Keratinocyte (primary cell): ENCODE measurements at regions not wholly inside any gene's neighbourhood (a gene's known extent, or its start where the extent isn't known, plus 50 kb on each side); places are given as distances from the start of the nearest gene placed in this dataset.

Source experiments
- DNase-seq: peaks from one replicate; pipeline ENCODE4 v3.0.0-alpha.2; 2011; ENCODE audit warnings: low read depth, missing footprints, low spot score
- FAIRE-seq: peaks from 2 replicates; lab custom pipeline; 2011; peaks lifted over from hg19 to GRCh38; lab: Jason Lieb, UNC
- H2AFZ ChIP-seq: 2 replicates; pipeline ENCODE4 v1.6.0; 2012; ENCODE audit warnings: low read length, control low read depth, inconsistent platforms; ENCODE audit not compliant: control insufficient read depth
- H3K27ac ChIP-seq: 2 replicates; pipeline ENCODE4 v1.5.1; 2011; ENCODE audit warnings: low read length; ENCODE audit not compliant: control insufficient read depth, insufficient read depth
- H3K27me3 ChIP-seq: 3 replicates; pipeline ENCODE4 v1.6.0; 2011; ENCODE audit warnings: low read length; ENCODE audit not compliant: control insufficient read depth, insufficient read depth; ENCODE audit errors: extremely low read depth
- H3K36me3 ChIP-seq, 2 experiments: 2 replicates in 1 of 2; 3 replicates in 1 of 2; pipeline ENCODE4 v1.5.1; 2011; ENCODE audit warnings: low read length in 2 of 2, mild to moderate bottlenecking in 1 of 2; ENCODE audit not compliant: control insufficient read depth in 2 of 2, insufficient read depth in 2 of 2; ENCODE audit errors: extremely low read depth in 1 of 2
- H3K4me1 ChIP-seq: 3 replicates; pipeline ENCODE4 v1.5.1; 2011; ENCODE audit warnings: low read length; ENCODE audit not compliant: control insufficient read depth, insufficient read depth; ENCODE audit errors: extremely low read depth
- H3K4me2 ChIP-seq: 3 replicates; pipeline ENCODE4 v1.6.0; 2011; ENCODE audit warnings: low read depth, low read length; ENCODE audit not compliant: control insufficient read depth, insufficient read depth; ENCODE audit errors: extremely low read depth
- H3K4me3 ChIP-seq, 3 experiments: fragments of 200-600 bp in 1 of 3; sonication (generic) in 1 of 3; 2 replicates in 2 of 3; 3 replicates in 1 of 3; pipeline ENCODE4 v1.5.1; 2011 to 2016; ENCODE audit warnings: low read length in 3 of 3, mild to moderate bottlenecking in 3 of 3, control low read depth in 2 of 3, inconsistent platforms in 1 of 3, low read depth in 1 of 3, mixed read lengths in 1 of 3, mixed run types in 1 of 3, moderate library complexity in 1 of 3; ENCODE audit not compliant: control insufficient read depth in 2 of 3, insufficient read depth in 2 of 3; ENCODE audit errors: extremely low read depth in 1 of 3
- H3K79me2 ChIP-seq: 2 replicates; pipeline ENCODE4 v1.6.0; 2012; ENCODE audit warnings: low read length; ENCODE audit not compliant: control insufficient read depth, insufficient read depth
- H3K9ac ChIP-seq: 3 replicates; pipeline ENCODE4 v1.6.0; 2011; ENCODE audit warnings: low read length; ENCODE audit not compliant: control insufficient read depth, insufficient read depth; ENCODE audit errors: extremely low read depth
- H3K9me1 ChIP-seq: 3 replicates; pipeline ENCODE4 v1.6.0; 2011; ENCODE audit warnings: low read length; ENCODE audit not compliant: control insufficient read depth, insufficient read depth; ENCODE audit errors: extremely low read depth
- H3K9me3 ChIP-seq: 2 replicates; pipeline ENCODE4 v1.5.1; 2012; ENCODE audit warnings: low read depth, low read length; ENCODE audit not compliant: control insufficient read depth
- H4K20me1 ChIP-seq: 3 replicates; pipeline ENCODE4 v1.6.0; 2011; ENCODE audit warnings: low read length; ENCODE audit not compliant: control insufficient read depth, insufficient read depth; ENCODE audit errors: extremely low read depth
- CTCF ChIP-seq, 3 experiments: IDR thresholded peaks in 1 of 3; conservative IDR thresholded peaks in 1 of 3; optimal IDR thresholded peaks in 1 of 3; 2 replicates in 2 of 3; 3 replicates in 1 of 3; pipeline versions ENCODE3 to v1.5.1; 2011; ENCODE audit warnings: low read length in 3 of 3, mild to moderate bottlenecking in 3 of 3, moderate library complexity in 2 of 3, control low read depth in 1 of 3, inconsistent platforms in 1 of 3; ENCODE audit not compliant: insufficient read depth in 2 of 3; ENCODE audit errors: extremely low read depth in 1 of 3
- EZH2 ChIP-seq: IDR thresholded peaks from one replicate; pipeline ENCODE4 v1.6.1; 2012; ENCODE audit warnings: inconsistent platforms, mild to moderate bottlenecking, low read length, moderate library complexity
- dilution Hi-C: fragments of 300-500 bp; cut with MboI; formaldehyde crosslinking; loops from one replicate; pipeline ENCODE4 v1.7.0; 2020; ENCODE audit warnings: low sequenced_read_pairs; ENCODE audit not compliant: extremely low pct_ligation_motif_present

GRCh38 chr18:51619283-51619682, 421.8 kb upstream of the MEX3C start:
- Histone ChIP-seq H3K36me3 (no peaks in the 10 kb centered on the region), H2AFZ (no peak overlapping the region), H3K27me3 (peaks cover 10% of the 10 kb centered on the region), H3K9ac (no peak overlapping the region), H3K27ac (no peak overlapping the region), H3K4me3 (no peak overlapping the region), H3K4me1 (peaks cover 36% of the 10 kb centered on the region), H3K4me2 (no peak overlapping the region), H3K9me3 (no peaks in the 10 kb centered on the region), H4K20me1 (no peaks in the 10 kb centered on the region), H3K79me2 (no peaks in the 10 kb centered on the region), H3K9me1 (no peaks in the 10 kb centered on the region)
- dilution Hi-C loops = no loop called here
- no peak for TF ChIP-seq EZH2
- TF ChIP-seq CTCF (optimal IDR thresholded peaks at IDR 0.05 in 1 of 3, IDR thresholded peaks at IDR 0.05 in 1 of 3, conservative IDR thresholded peaks at IDR 0.05 in 1 of 3; ENCODE audit: extremely low read depth in 1 of 3, insufficient read depth in 2 of 3, low read length in 3 of 3) = no peak
- FAIRE-seq (no peak), DNase-seq (no peak)

- H3K4me3 ChIP-seq = no peak overlapping the region
- H2AFZ ChIP-seq = no peak overlapping the region
- H3K4me2 ChIP-seq = no peak overlapping the region
- H4K20me1 ChIP-seq = no peaks in the 10 kb centered on the region
- H3K9me1 ChIP-seq = no peaks in the 10 kb centered on the region
- H3K79me2 ChIP-seq = no peaks in the 10 kb centered on the region
- H3K4me1 ChIP-seq = peaks cover 17% of the 10 kb centered on the region
- dilution Hi-C loops = no loop called here
- no peaks in the 10 kb centered on the region for H3K36me3 ChIP-seq
- FAIRE-seq = peak; percentile 82
- TF ChIP-seq CTCF (optimal IDR thresholded peaks at IDR 0.05 in 1 of 3, IDR thresholded peaks at IDR 0.05 in 1 of 3, conservative IDR thresholded peaks at IDR 0.05 in 1 of 3; ENCODE audit: extremely low read depth in 1 of 3, insufficient read depth in 2 of 3, low read length in 3 of 3) = peak; percentile 87 to 91 (median 89)
- no peak for TF ChIP-seq EZH2
- DNase-seq = no peak
- H3K9me3 ChIP-seq = no peaks in the 10 kb centered on the region
- peaks cover 10% of the 10 kb centered on the region for H3K27me3 ChIP-seq
- H3K9ac ChIP-seq = no peak overlapping the region
- H3K27ac ChIP-seq = no peak overlapping the region
These were observed 423.8 kb upstream of the MEX3C start for GRCh38 chr18:51621113-51621863.
